Thoracic aorta (tissue), 2 donors: ENCODE measurements at regions not wholly inside any gene's neighbourhood (a gene's known extent, or its start where the extent isn't known, plus 50 kb on each side); places are given as distances from the start of the nearest gene placed in this dataset.

Source experiments
- ATAC-seq: fragments of 150-250 bp; one replicate; pipeline ENCODE4 v1.8.0; 2017; ENCODE audit warnings: low read depth; ENCODE audit not compliant: insufficient number of reproducible peaks, low FRiP score
- DNase-seq: peaks from one replicate; pipeline ENCODE4 v3.0.0-alpha.2; 2020; ENCODE audit warnings: low spot score
- H3K27ac ChIP-seq, 2 donors: fragments of 200-600 bp; sonication (generic); 1 replicate in 1 of 2; 2 replicates in 1 of 2; pipeline ENCODE4 v1.5.1; 2016; ENCODE audit warnings: mild to moderate bottlenecking in 2 of 2, moderate library complexity in 2 of 2
- H3K27me3 ChIP-seq: fragments of 200-600 bp; sonication (generic); replicated peaks from 2 replicates; pipeline ENCODE4 v1.6.0; 2016; ENCODE audit warnings: mild to moderate bottlenecking; ENCODE audit not compliant: insufficient read depth
- H3K36me3 ChIP-seq: fragments of 200-600 bp; sonication (generic); one replicate; pipeline ENCODE4 v1.5.1; 2016
- H3K4me1 ChIP-seq, 2 donors: fragments of 200-600 bp; sonication (generic); 1 replicate in 1 of 2; 2 replicates in 1 of 2; pipeline versions ENCODE4 v1.5.1 to v1.6.0; 2016; ENCODE audit warnings: low read depth in 2 of 2, mild to moderate bottlenecking in 1 of 2; ENCODE audit not compliant: control insufficient read depth in 1 of 2
- H3K4me3 ChIP-seq: fragments of 200-600 bp; sonication (generic); 2 replicates; pipeline ENCODE4 v1.5.1; 2016; ENCODE audit warnings: mild to moderate bottlenecking
- H3K9me3 ChIP-seq: fragments of 200-600 bp; sonication (generic); 2 replicates; pipeline ENCODE4 v1.5.1; 2016
- CTCF ChIP-seq: fragments of 200-600 bp; sonication (generic); IDR thresholded peaks from one replicate; pipeline ENCODE4 v1.5.1; 2019; ENCODE audit warnings: antibody characterized with exemption

GRCh38 chrX:5595570-5595969 lies 633.1 kb downstream of the NLGN4X start:
- no peak for DNase-seq
- no peaks in the 10 kb centered on the region for H3K9me3 ChIP-seq
- no peak overlapping the region for H3K4me3 ChIP-seq
- no peak for ATAC-seq
- no peaks in the 10 kb centered on the region for H3K27me3 ChIP-seq
- no peaks in the 10 kb centered on the region for H3K4me1 ChIP-seq
- H3K27ac ChIP-seq, result no peak overlapping the region
- no peaks in the 10 kb centered on the region for H3K36me3 ChIP-seq
- TF ChIP-seq CTCF, result no peak

- Histone ChIP-seq H3K4me1 (no peaks in the 10 kb centered on the region), H3K4me3 (no peak overlapping the region), H3K36me3 (no peaks in the 10 kb centered on the region), H3K27ac (no peak overlapping the region), H3K9me3 (no peaks in the 10 kb centered on the region), H3K27me3 (no peaks in the 10 kb centered on the region)
- no peak for TF ChIP-seq CTCF
- DNase-seq (no peak), ATAC-seq (no peak)
Measured at GRCh38 chrX:5586726-5587125, 641.9 kb downstream of the NLGN4X start.

GRCh38 chrX:5575407-5575806 lies 653.3 kb downstream of the NLGN4X start:
- Histone ChIP-seq H3K4me1 (no peaks in the 10 kb centered on the region), H3K27me3 (no peaks in the 10 kb centered on the region), H3K36me3 (no peaks in the 10 kb centered on the region), H3K9me3 (no peaks in the 10 kb centered on the region), H3K4me3 (no peak overlapping the region), H3K27ac (no peak overlapping the region)
- DNase-seq (no peak), ATAC-seq (no peak)
- no peak for TF ChIP-seq CTCF

GRCh38 chrX:5568934-5569333 lies 659.7 kb downstream of the NLGN4X start:
- H3K9me3 ChIP-seq, result no peaks in the 10 kb centered on the region
- H3K27ac ChIP-seq, result no peak overlapping the region
- H3K27me3 ChIP-seq, result no peaks in the 10 kb centered on the region
- H3K4me1 ChIP-seq, result no peaks in the 10 kb centered on the region
- DNase-seq, result no peak
- H3K4me3 ChIP-seq, result no peak overlapping the region
- no peak for ATAC-seq
- H3K36me3 ChIP-seq, result no peaks in the 10 kb centered on the region
- no peak for TF ChIP-seq CTCF

GRCh38 chrX:5559386-5559785 lies 669.3 kb downstream of the NLGN4X start:
- Histone ChIP-seq H3K36me3 (no peaks in the 10 kb centered on the region), H3K4me1 (no peaks in the 10 kb centered on the region), H3K4me3 (no peak overlapping the region), H3K27me3 (no peaks in the 10 kb centered on the region), H3K9me3 (no peaks in the 10 kb centered on the region), H3K27ac (no peak overlapping the region)
- no peak for ATAC-seq
- TF ChIP-seq CTCF, result no peak
- DNase-seq, result no peak
